Stimulated activated naive CD8-positive, alpha-beta T cell treated with anti-CD3 and anti-CD28 coated beads, Interleukin-15, amount 100 ng/mL, for 72 hours (primary cell): ENCODE measurements at regions not wholly inside any gene's neighbourhood (a gene's known extent, or its start where the extent isn't known, plus 50 kb on each side); places are given as distances from the start of the nearest gene placed in this dataset.

Experiments used
- ATAC-seq: fragments of 150-1000 bp; cut with Tn5 transposase; 2 replicates; pipeline ENCODE4 v1.10.0; 2021; ENCODE audit warnings: mild to moderate bottlenecking, moderate library complexity
- DNase-seq, 2 donors: peaks; one replicate each; pipeline ENCODE4 v3.0.0; 2021 to 2022
- H3K27ac Mint-ChIP-seq, 2 donors: one replicate each; pipeline ENCODE4 v1.8.0; 2022; ENCODE audit warnings: mild to moderate bottlenecking in 2 of 2, mixed read lengths in 2 of 2, moderate library complexity in 2 of 2
- H3K27me3 Mint-ChIP-seq: one replicate; pipeline ENCODE4 v1.8.0; 2022; ENCODE audit warnings: mixed read lengths
- H3K4me1 Mint-ChIP-seq: one replicate; pipeline ENCODE4 v1.8.0; 2022; ENCODE audit warnings: mild to moderate bottlenecking, mixed read lengths
- H3K4me3 Mint-ChIP-seq, 2 donors: one replicate each; pipeline ENCODE4 v1.8.0; 2022; ENCODE audit warnings: mild to moderate bottlenecking in 2 of 2, mixed read lengths in 2 of 2, moderate library complexity in 1 of 2
- H3K9me3 Mint-ChIP-seq, 2 donors: one replicate each; pipeline ENCODE4 v1.8.0; 2022; ENCODE audit warnings: mixed read lengths in 2 of 2

GRCh38 chr13:111045170-111045569 is 69.9 kb upstream of the ARHGEF7 start:
- Mint-ChIP-seq H3K4me3 (no peak overlapping the region), H3K27me3 (peaks cover 18% of the 10 kb centered on the region), H3K9me3 (no peaks in the 10 kb centered on the region), H3K4me1 (peaks cover 7% of the 10 kb centered on the region), H3K27ac (no peak overlapping the region)
- DNase-seq (no peak), ATAC-seq (no peak)

- no peak for DNase-seq
- peaks cover 12% of the 10 kb centered on the region for H3K27me3 Mint-ChIP-seq
- no peaks in the 10 kb centered on the region for H3K9me3 Mint-ChIP-seq
- no peak for ATAC-seq
- H3K27ac Mint-ChIP-seq, result no peak overlapping the region
- peaks cover 7% of the 10 kb centered on the region for H3K4me1 Mint-ChIP-seq
- no peak overlapping the region for H3K4me3 Mint-ChIP-seq
Observed at GRCh38 chr13:111044087-111044830, 70.9 kb upstream of the ARHGEF7 start.

GRCh38 chr13:111043575-111043982 is 71.5 kb upstream of the ARHGEF7 start:
- H3K4me3 Mint-ChIP-seq, result no peak overlapping the region
- H3K27ac Mint-ChIP-seq, result no peak overlapping the region
- no peaks in the 10 kb centered on the region for H3K9me3 Mint-ChIP-seq
- H3K4me1 Mint-ChIP-seq, result peaks cover 7% of the 10 kb centered on the region
- DNase-seq, result no peak
- H3K27me3 Mint-ChIP-seq, result peaks cover 18% of the 10 kb centered on the region
- no peak for ATAC-seq

- DNase-seq, result no peak
- no peak for ATAC-seq
- Mint-ChIP-seq H3K27me3 (peaks cover 24% of the 10 kb centered on the region), H3K27ac (no peak overlapping the region), H3K4me1 (peaks cover 7% of the 10 kb centered on the region), H3K4me3 (no peak overlapping the region), H3K9me3 (no peaks in the 10 kb centered on the region)
Observed at GRCh38 chr13:111042661-111043226, 72.4 kb upstream of the ARHGEF7 start.

GRCh38 chr13:111040830-111041229 is 74.3 kb upstream of the ARHGEF7 start:
- ATAC-seq, result no peak
- no peak overlapping the region for H3K4me3 Mint-ChIP-seq

GRCh38 chr13:111039735-111040134 is 75.4 kb upstream of the ARHGEF7 start:
- no peak for ATAC-seq
- no peak for DNase-seq
- H3K4me1 Mint-ChIP-seq, result no peaks in the 10 kb centered on the region
- no peaks in the 10 kb centered on the region for H3K9me3 Mint-ChIP-seq
- no peak overlapping the region for H3K27ac Mint-ChIP-seq
- H3K27me3 Mint-ChIP-seq, result peaks cover 35% of the 10 kb centered on the region
- H3K4me3 Mint-ChIP-seq, result no peak overlapping the region

More at GRCh38 chr13:111040830-111041229, 74.3 kb upstream of the ARHGEF7 start:
- DNase-seq, result no peak
- Mint-ChIP-seq H3K27ac (no peak overlapping the region), H3K4me1 (no peaks in the 10 kb centered on the region), H3K27me3 (peaks cover 33% of the 10 kb centered on the region), H3K9me3 (no peaks in the 10 kb centered on the region)

GRCh38 chr13:111038887-111039286 is 76.2 kb upstream of the ARHGEF7 start:
- Mint-ChIP-seq H3K27me3 (peaks cover 41% of the 10 kb centered on the region), H3K4me3 (no peak overlapping the region), H3K9me3 (no peaks in the 10 kb centered on the region), H3K4me1 (no peaks in the 10 kb centered on the region), H3K27ac (no peak overlapping the region)
- DNase-seq, result no peak
- ATAC-seq, result no peak

- H3K27ac Mint-ChIP-seq, result no peak overlapping the region
- no peak for ATAC-seq
- no peak overlapping the region for H3K4me3 Mint-ChIP-seq
- no peaks in the 10 kb centered on the region for H3K9me3 Mint-ChIP-seq
- H3K27me3 Mint-ChIP-seq, result peaks cover 51% of the 10 kb centered on the region
- DNase-seq, result no peak
- H3K4me1 Mint-ChIP-seq, result no peaks in the 10 kb centered on the region
Observed at GRCh38 chr13:111037927-111038326, 77.2 kb upstream of the ARHGEF7 start.

- no peak overlapping the region for H3K4me3 Mint-ChIP-seq
- ATAC-seq, result no peak
- H3K27me3 Mint-ChIP-seq, result peaks cover 44% of the 10 kb centered on the region
- H3K27ac Mint-ChIP-seq, result no peak overlapping the region
- no peak for DNase-seq
- H3K9me3 Mint-ChIP-seq, result no peaks in the 10 kb centered on the region
- no peaks in the 10 kb centered on the region for H3K4me1 Mint-ChIP-seq
Observed at GRCh38 chr13:111036665-111037064, 78.4 kb upstream of the ARHGEF7 start.

- no peaks in the 10 kb centered on the region for H3K4me1 Mint-ChIP-seq
- H3K27me3 Mint-ChIP-seq, result peaks cover 43% of the 10 kb centered on the region
- no peaks in the 10 kb centered on the region for H3K9me3 Mint-ChIP-seq
Observed at GRCh38 chr13:111035861-111036260, 79.2 kb upstream of the ARHGEF7 start.

GRCh38 chr13:111034811-111035210 is 80.3 kb upstream of the ARHGEF7 start:
- no peak overlapping the region for H3K4me3 Mint-ChIP-seq
- H3K27ac Mint-ChIP-seq, result no peak overlapping the region
- ATAC-seq (no peak), DNase-seq (no peak)
- H3K27me3 Mint-ChIP-seq, result peaks cover 43% of the 10 kb centered on the region
- H3K4me1 Mint-ChIP-seq, result no peaks in the 10 kb centered on the region
- no peaks in the 10 kb centered on the region for H3K9me3 Mint-ChIP-seq

More at GRCh38 chr13:111035861-111036260, 79.2 kb upstream of the ARHGEF7 start:
- H3K27ac Mint-ChIP-seq, result no peak overlapping the region
- no peak overlapping the region for H3K4me3 Mint-ChIP-seq
- no peak for ATAC-seq
- no peak for DNase-seq

- no peak for ATAC-seq
- Mint-ChIP-seq H3K4me3 (no peak overlapping the region), H3K27ac (no peak overlapping the region), H3K27me3 (peaks cover 46% of the 10 kb centered on the region), H3K4me1 (no peaks in the 10 kb centered on the region), H3K9me3 (no peaks in the 10 kb centered on the region)
- no peak for DNase-seq
Observed at GRCh38 chr13:111033172-111034130, 81.7 kb upstream of the ARHGEF7 start.

GRCh38 chr13:111031531-111031961 is 83.6 kb upstream of the ARHGEF7 start:
- Mint-ChIP-seq H3K27me3 (peaks cover 48% of the 10 kb centered on the region), H3K27ac (no peak overlapping the region), H3K9me3 (no peaks in the 10 kb centered on the region), H3K4me1 (no peaks in the 10 kb centered on the region), H3K4me3 (no peak overlapping the region)
- DNase-seq, result no peak
- no peak for ATAC-seq

GRCh38 chr13:111029957-111030609 is 85.0 kb upstream of the ARHGEF7 start:
- H3K4me1 Mint-ChIP-seq, result no peaks in the 10 kb centered on the region
- H3K27ac Mint-ChIP-seq, result no peak overlapping the region
- peaks cover 42% of the 10 kb centered on the region for H3K27me3 Mint-ChIP-seq
- H3K4me3 Mint-ChIP-seq, result no peak overlapping the region
- no peaks in the 10 kb centered on the region for H3K9me3 Mint-ChIP-seq
- no peak for ATAC-seq
- DNase-seq, result no peak
